SK-N-MC (cell line): ENCODE measurements at regions not wholly inside any gene's neighbourhood (a gene's known extent, or its start where the extent isn't known, plus 50 kb on each side); places are given as distances from the start of the nearest gene placed in this dataset.

Experiments
- FOXP2 ChIP-seq: optimal IDR thresholded peaks from 2 replicates; pipeline ENCODE3; 2011; ENCODE audit warnings: mild to moderate bottlenecking, moderate library complexity; ENCODE audit not compliant: insufficient read depth; ENCODE audit errors: extremely low read length, control extremely low read depth
- POLR2AphosphoS5 ChIP-seq: IDR thresholded peaks from 2 replicates; pipeline ENCODE4 v1.6.1; 2012; ENCODE audit warnings: mild to moderate bottlenecking, low read depth, low read length, borderline replicate concordance

DNA sequence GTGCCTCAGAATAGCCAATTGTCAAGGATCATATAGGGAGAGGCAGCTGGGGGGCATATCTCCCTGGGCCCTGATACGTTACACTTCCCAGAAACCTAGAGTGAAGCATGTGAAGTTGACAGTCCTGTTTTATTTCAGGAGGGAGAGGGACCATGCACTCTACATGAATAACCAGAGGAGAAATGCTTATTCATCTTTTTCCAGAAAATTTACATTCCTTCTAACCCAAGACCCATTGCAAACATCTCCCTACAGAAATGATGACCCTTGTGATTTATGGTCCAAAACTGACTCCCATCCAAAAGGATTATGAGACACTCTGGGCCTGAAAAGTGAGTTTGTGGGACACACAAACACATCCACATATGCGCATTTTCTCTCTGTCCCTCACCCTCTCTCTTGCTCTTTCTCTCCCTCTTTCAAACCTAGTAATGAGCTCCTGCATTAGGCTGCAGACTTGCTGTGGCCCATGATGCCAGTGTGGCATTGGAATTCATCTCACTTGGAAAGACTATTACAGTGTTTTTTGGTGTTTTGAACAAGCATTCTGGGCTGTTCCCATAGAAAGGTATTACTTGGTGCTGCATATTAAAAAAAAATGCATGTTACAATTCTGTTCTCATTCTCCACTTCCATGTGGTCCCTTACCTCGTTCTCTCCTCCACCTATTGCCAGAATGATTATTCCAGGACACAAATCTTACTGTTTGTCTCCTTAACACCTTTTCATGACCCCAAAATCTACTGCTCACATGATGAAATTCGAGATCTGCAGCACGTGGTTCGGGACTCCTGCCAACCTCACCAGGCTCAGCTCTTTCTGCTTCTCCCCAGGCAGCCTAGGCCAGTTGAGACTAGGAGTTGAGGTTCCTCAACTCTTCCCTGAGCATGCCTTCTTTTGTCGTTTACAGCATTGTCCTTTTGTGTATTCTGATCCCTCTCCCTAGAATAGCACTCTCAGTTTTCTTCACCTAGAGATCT lies 451.3 kb upstream of the KLF4 start:
- TF ChIP-seq POLR2AphosphoS5 = no peak
- no peak for TF ChIP-seq FOXP2
